ENCODE measurements at regions not wholly inside any gene's neighbourhood (a gene's known extent, or its start where the extent isn't known, plus 50 kb on each side); places are given as distances from the start of the nearest gene placed in this dataset.

- CTCF ChIA-PET = no interaction called here
- TF ChIP-seq BHLHE40 (IDR thresholded peaks at IDR 0.05; ENCODE audit: low read depth, low read length) (no peak), HOXB5 (CRISPR knock-in tag; IDR thresholded peaks at IDR 0.05) (no peak), SMC3 (IDR thresholded peaks at IDR 0.05) (no peak), MYC (IDR thresholded peaks at IDR 0.05; ENCODE audit: borderline replicate concordance, low read length) (no peak), MAX (IDR thresholded peaks at IDR 0.05) (no peak), ZFP36 (IDR thresholded peaks at IDR 0.05; ENCODE audit: borderline replicate concordance, partially characterized antibody) (no peak), EP300 (IDR thresholded peaks at IDR 0.05) (no peak), FOSB (CRISPR knock-in tag; IDR thresholded peaks at IDR 0.05) (no peak)
- no peak overlapping the region for H3K27ac ChIP-seq
- no peak overlapping the region for H3K4me2 ChIP-seq
- H3K9me3 ChIP-seq = no peaks in the 10 kb centered on the region
- FAIRE-seq (no peak), ATAC-seq (no peak), DNase-seq (ENCODE audit: low read depth in 1 of 2, low spot score in 1 of 2) (no peak)
- WGBS (ENCODE audit: missing lambda C conversion rate) = 0% methylated on average over 1 of the region's 1 CpG
- POLR2A ChIA-PET = no interaction called here
- H3K4me1 ChIP-seq = no peaks in the 10 kb centered on the region
- H3K4me3 ChIP-seq = no peak overlapping the region
These were observed 214.6 kb upstream of the CCNH start for GRCh38 chr5:87627363-87627762.

GRCh38 chr5:87608385-87608784 is 195.7 kb upstream of the CCNH start:
- H3K4me1 ChIP-seq = no peaks in the 10 kb centered on the region
- ATAC-seq (no peak), FAIRE-seq (no peak), DNase-seq (ENCODE audit: low read depth in 1 of 2, low spot score in 1 of 2) (no peak)
- WGBS (ENCODE audit: missing lambda C conversion rate) = 5% methylated on average over 1 of the region's 1 CpG
- H3K9me3 ChIP-seq = no peaks in the 10 kb centered on the region
- ChIA-PET CTCF (no interaction called here), POLR2A (no interaction called here)
- no peak overlapping the region for H3K4me2 ChIP-seq
- H3K27ac ChIP-seq = no peak overlapping the region
- TF ChIP-seq CBX2 (IDR thresholded peaks at IDR 0.05; ENCODE audit: borderline replicate concordance, low read depth) = no peak
- no peak for TF ChIP-seq HDAC2 (IDR thresholded peaks at IDR 0.05)
- TF ChIP-seq RFX5 (IDR thresholded peaks at IDR 0.05) = no peak
- TF ChIP-seq TP53 (CRISPR knock-in tag; IDR thresholded peaks at IDR 0.05) = no peak
- TF ChIP-seq TFCP2L1 (CRISPR knock-in tag; IDR thresholded peaks at IDR 0.05) = no peak
- TF ChIP-seq HOXB13 (CRISPR knock-in tag; IDR thresholded peaks at IDR 0.05; ENCODE audit: low read depth) = no peak
- TF ChIP-seq POLR2AphosphoS2 (conservative IDR thresholded peaks at IDR 0.05; ENCODE audit: low read length) = no peak
- TF ChIP-seq RNF2 (IDR thresholded peaks at IDR 0.05; ENCODE audit: borderline replicate concordance, low read depth) = no peak
- no peak for TF ChIP-seq FOXS1 (CRISPR knock-in tag; IDR thresholded peaks at IDR 0.05)
- no peak for TF ChIP-seq ZFP36 (IDR thresholded peaks at IDR 0.05; ENCODE audit: borderline replicate concordance, partially characterized antibody)
- no peak for TF ChIP-seq USF2 (IDR thresholded peaks at IDR 0.05)
- no peak for TF ChIP-seq EHF (CRISPR knock-in tag; IDR thresholded peaks at IDR 0.05)
- TF ChIP-seq SREBF2 (IDR thresholded peaks at IDR 0.05) = no peak
- no peak for TF ChIP-seq BCL3 (IDR thresholded peaks at IDR 0.05)
- TF ChIP-seq CHD2 (IDR thresholded peaks at IDR 0.05; ENCODE audit: low read length, partially characterized antibody) = no peak
- TF ChIP-seq PBX3 (IDR thresholded peaks at IDR 0.05) = no peak
- no peak for TF ChIP-seq KDM5A (IDR thresholded peaks at IDR 0.05)
- no peak for TF ChIP-seq RARB (CRISPR knock-in tag; IDR thresholded peaks at IDR 0.05)
- TF ChIP-seq ZSCAN20 (CRISPR knock-in tag; IDR thresholded peaks at IDR 0.05) = no peak
- no peak overlapping the region for H3K4me3 ChIP-seq
